Stimulated activated memory B cell treated with anti-CD40 and anti-IgM and Interleukin-4, amounts not matched to agents 10 μg/mL and 1 μg/mL and 100 μg/mL, for 72 hours (primary cell): ENCODE measurements at regions not wholly inside any gene's neighbourhood (a gene's known extent, or its start where the extent isn't known, plus 50 kb on each side); places are given as distances from the start of the nearest gene placed in this dataset.

ENCODE experiments used
- ATAC-seq: fragments of 150-1000 bp; cut with Tn5 transposase; 2 replicates; pipeline ENCODE4 v1.10.0; 2021
- H3K27ac Mint-ChIP-seq: one replicate; pipeline ENCODE4 v1.8.0; 2022; ENCODE audit warnings: mild to moderate bottlenecking, mixed read lengths
- H3K27me3 Mint-ChIP-seq: one replicate; pipeline ENCODE4 v1.8.0; 2022; ENCODE audit warnings: mixed read lengths
- H3K36me3 Mint-ChIP-seq: one replicate; pipeline ENCODE4 v1.8.0; 2022; ENCODE audit warnings: mixed read lengths
- H3K4me1 Mint-ChIP-seq: one replicate; pipeline ENCODE4 v1.8.0; 2022; ENCODE audit warnings: mixed read lengths
- H3K4me3 Mint-ChIP-seq: one replicate; pipeline ENCODE4 v1.8.0; 2022; ENCODE audit warnings: mild to moderate bottlenecking, moderate library complexity, mixed read lengths
- H3K9me3 Mint-ChIP-seq: one replicate; pipeline ENCODE4 v1.8.0; 2022; ENCODE audit warnings: mixed read lengths

DNA sequence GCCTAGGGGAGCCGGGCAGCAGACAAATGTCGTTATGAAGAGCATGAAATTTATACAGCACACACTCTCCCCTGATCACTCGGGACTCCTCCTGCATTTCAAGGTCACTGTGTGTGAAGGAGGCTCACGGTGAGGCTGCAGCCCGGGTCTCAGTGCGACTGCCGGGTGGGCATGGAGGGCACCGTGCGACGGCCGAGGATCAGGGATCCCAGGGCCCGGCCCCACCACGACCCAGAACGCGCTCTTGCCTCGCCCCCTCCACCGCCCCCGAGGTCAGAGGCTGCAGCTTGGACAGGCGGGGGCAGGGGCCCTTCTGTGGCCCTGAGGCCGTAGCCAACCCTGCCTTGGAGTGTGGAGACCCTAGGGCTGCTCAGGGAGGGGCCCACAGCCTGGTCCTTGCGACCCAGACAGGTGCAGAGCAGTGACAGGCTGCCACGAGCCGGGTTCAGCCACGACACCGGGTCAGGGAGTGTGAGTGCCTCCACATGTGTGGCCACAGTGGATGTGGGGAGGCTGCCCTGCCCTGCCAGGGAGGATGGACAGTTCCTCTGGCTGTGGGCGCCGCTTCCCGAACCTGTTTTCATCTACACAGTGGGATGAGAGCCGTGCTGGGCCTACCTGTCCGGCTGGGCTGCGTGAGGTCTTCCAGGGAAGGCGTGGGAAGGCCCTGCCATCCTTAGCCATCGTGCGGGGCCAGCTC is 89.3 kb upstream of the NKX1-1 start:
- no peak overlapping the region for H3K27ac Mint-ChIP-seq
- H3K9me3 Mint-ChIP-seq = no peaks in the 10 kb centered on the region
- H3K27me3 Mint-ChIP-seq = peaks cover 20% of the 10 kb centered on the region
- no peak overlapping the region for H3K4me3 Mint-ChIP-seq
- H3K36me3 Mint-ChIP-seq = no peaks in the 10 kb centered on the region
- H3K4me1 Mint-ChIP-seq = no peaks in the 10 kb centered on the region
- no peak for ATAC-seq

- Mint-ChIP-seq H3K27me3 (peaks cover 29% of the 10 kb centered on the region), H3K36me3 (no peaks in the 10 kb centered on the region), H3K4me1 (no peaks in the 10 kb centered on the region), H3K9me3 (no peaks in the 10 kb centered on the region), H3K27ac (no peak overlapping the region), H3K4me3 (no peak overlapping the region)
- ATAC-seq = no peak
Observed at GRCh38 chr4:1494416-1495315, 88.4 kb upstream of the NKX1-1 start.

GRCh38 chr4:1493540-1494287 is 87.5 kb upstream of the NKX1-1 start:
- Mint-ChIP-seq H3K36me3 (no peaks in the 10 kb centered on the region), H3K4me1 (no peaks in the 10 kb centered on the region), H3K27ac (no peak overlapping the region), H3K9me3 (no peaks in the 10 kb centered on the region), H3K4me3 (no peak overlapping the region), H3K27me3 (peaks cover 31% of the 10 kb centered on the region)
- no peak for ATAC-seq

- Mint-ChIP-seq H3K4me3 (no peak overlapping the region), H3K9me3 (no peaks in the 10 kb centered on the region), H3K4me1 (no peaks in the 10 kb centered on the region), H3K27ac (no peak overlapping the region), H3K36me3 (no peaks in the 10 kb centered on the region), H3K27me3 (peaks cover 31% of the 10 kb centered on the region)
- ATAC-seq = no peak
Observed at GRCh38 chr4:1492651-1493539, 86.7 kb upstream of the NKX1-1 start.

- no peaks in the 10 kb centered on the region for H3K36me3 Mint-ChIP-seq
- H3K27ac Mint-ChIP-seq = no peak overlapping the region
- no peaks in the 10 kb centered on the region for H3K4me1 Mint-ChIP-seq
- H3K4me3 Mint-ChIP-seq = no peak overlapping the region
- peaks cover 31% of the 10 kb centered on the region for H3K27me3 Mint-ChIP-seq
- H3K9me3 Mint-ChIP-seq = no peaks in the 10 kb centered on the region
- ATAC-seq = no peak
Observed at GRCh38 chr4:1492142-1492457, 85.9 kb upstream of the NKX1-1 start.

DNA sequence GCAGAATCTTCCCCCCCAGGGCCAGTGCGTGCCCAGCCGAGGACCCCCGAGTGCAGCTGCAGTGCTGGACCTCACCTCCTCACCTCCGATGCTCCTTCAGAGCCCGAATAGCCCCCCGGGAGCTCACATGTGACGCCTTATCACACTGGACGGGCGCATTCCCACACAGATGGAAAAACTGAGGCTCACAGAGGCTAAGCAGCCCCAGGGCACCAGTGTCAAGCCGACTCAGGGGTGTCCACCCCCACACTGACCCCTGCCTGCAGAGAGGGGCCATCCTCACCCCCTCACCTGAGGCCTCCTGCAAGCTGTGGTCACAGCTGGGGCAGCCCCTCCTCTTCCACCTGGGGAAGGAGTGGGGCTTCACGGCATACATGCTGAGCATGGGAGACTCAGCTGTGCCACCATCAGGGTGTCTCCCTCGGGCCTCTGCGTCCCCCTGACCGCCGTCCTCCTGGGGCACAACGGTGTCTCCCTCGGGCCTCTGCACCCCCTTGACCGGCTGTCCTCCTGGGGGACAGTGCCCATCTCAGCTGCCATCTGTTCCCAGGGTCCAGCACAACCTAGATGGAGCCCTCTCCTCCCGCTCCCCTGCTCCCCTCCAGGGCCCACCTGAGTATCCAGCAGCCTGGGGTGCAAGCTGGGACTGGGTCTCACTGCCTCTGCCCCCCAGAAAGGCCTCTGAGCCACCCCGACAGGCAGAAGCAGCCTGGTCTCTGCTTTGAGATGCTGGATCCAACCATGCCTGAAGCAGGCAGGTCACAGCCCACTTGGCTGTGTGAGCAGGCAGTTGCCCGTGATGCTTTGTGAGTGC is 85.3 kb upstream of the NKX1-1 start:
- peaks cover 2% of the 10 kb centered on the region for H3K9me3 Mint-ChIP-seq
- H3K4me3 Mint-ChIP-seq = no peak overlapping the region
- no peak overlapping the region for H3K27ac Mint-ChIP-seq
- H3K36me3 Mint-ChIP-seq = peaks cover 2% of the 10 kb centered on the region
- H3K4me1 Mint-ChIP-seq = no peaks in the 10 kb centered on the region
- no peak for ATAC-seq
- peaks cover 31% of the 10 kb centered on the region for H3K27me3 Mint-ChIP-seq

DNA sequence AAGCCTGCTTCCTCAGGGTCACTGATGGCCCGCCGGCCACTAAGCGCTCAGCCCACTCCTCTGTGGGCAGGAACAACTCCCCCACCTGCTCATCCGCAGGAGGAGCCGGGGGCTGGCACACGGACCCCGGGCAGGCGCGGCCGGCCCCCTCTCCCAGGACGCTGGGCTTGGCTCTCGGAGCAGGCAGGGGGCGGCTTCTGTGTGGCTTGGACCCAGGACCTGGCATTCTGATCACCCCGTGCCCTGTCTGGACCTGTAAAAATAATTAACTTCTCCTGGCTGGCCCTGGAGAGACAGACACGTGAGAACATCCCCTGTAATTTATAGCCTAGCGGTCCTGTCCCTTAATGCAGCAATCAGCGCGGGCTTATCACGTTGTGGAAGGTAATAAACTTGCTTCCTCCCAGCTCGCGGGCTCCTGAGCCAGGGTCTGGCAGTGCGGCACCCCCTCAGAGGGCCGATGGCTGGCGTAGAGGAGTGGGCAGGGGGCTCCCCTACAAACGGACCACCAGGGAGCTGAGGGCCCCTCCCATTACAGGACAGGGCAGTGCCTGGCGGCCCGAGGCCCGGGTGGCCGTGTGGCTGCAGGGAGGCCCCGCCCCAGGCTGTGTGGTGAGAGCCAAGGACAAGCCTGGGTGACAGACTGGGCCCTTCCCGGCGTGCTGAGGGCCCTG is 84.5 kb upstream of the NKX1-1 start:
- peaks cover 6% of the 10 kb centered on the region for H3K36me3 Mint-ChIP-seq
- H3K4me3 Mint-ChIP-seq = no peak overlapping the region
- no peaks in the 10 kb centered on the region for H3K4me1 Mint-ChIP-seq
- H3K27ac Mint-ChIP-seq = no peak overlapping the region
- H3K27me3 Mint-ChIP-seq = peaks cover 31% of the 10 kb centered on the region
- ATAC-seq = no peak
- H3K9me3 Mint-ChIP-seq = peaks cover 6% of the 10 kb centered on the region

DNA sequence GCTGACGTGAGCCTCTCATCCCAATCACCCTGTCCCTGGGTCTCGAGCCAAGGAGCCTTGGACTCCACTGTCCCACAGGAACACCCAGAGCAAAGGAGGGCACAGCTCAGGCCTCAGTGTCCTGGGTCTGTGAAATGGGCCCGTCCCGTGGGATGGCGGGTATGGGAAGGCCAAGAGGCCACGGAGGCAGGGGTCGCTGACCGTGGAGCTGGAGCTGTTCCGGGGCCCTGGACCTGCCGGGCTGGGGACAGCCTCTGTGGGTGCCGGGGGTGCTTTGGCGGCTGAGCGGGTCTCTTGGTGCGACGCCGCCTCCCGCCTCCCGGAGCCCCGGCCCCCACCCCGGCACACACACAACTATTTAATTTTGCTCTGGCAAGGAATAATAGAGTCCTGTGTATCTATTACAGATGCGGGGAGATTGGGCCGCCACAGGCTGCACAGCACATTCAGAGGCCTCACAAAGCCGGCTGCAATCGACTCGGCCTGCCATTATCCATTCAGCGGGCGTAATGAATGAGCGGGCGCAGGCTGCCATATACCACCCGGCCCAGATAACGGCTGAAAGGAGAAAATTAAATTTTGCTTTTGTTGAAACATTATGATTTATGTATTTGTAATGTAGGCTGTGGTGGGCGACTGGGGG is 83.9 kb upstream of the NKX1-1 start:
- no peak overlapping the region for H3K27ac Mint-ChIP-seq
- peaks cover 31% of the 10 kb centered on the region for H3K27me3 Mint-ChIP-seq
- no peak for ATAC-seq
- H3K36me3 Mint-ChIP-seq = peaks cover 6% of the 10 kb centered on the region
- H3K4me1 Mint-ChIP-seq = no peaks in the 10 kb centered on the region
- H3K4me3 Mint-ChIP-seq = no peak overlapping the region
- H3K9me3 Mint-ChIP-seq = peaks cover 10% of the 10 kb centered on the region

GRCh38 chr4:1489639-1489995 is 83.4 kb upstream of the NKX1-1 start:
- Mint-ChIP-seq H3K9me3 (peaks cover 13% of the 10 kb centered on the region), H3K4me1 (no peaks in the 10 kb centered on the region), H3K4me3 (no peak overlapping the region), H3K36me3 (peaks cover 10% of the 10 kb centered on the region), H3K27me3 (peaks cover 34% of the 10 kb centered on the region), H3K27ac (no peak overlapping the region)
- no peak for ATAC-seq

DNA sequence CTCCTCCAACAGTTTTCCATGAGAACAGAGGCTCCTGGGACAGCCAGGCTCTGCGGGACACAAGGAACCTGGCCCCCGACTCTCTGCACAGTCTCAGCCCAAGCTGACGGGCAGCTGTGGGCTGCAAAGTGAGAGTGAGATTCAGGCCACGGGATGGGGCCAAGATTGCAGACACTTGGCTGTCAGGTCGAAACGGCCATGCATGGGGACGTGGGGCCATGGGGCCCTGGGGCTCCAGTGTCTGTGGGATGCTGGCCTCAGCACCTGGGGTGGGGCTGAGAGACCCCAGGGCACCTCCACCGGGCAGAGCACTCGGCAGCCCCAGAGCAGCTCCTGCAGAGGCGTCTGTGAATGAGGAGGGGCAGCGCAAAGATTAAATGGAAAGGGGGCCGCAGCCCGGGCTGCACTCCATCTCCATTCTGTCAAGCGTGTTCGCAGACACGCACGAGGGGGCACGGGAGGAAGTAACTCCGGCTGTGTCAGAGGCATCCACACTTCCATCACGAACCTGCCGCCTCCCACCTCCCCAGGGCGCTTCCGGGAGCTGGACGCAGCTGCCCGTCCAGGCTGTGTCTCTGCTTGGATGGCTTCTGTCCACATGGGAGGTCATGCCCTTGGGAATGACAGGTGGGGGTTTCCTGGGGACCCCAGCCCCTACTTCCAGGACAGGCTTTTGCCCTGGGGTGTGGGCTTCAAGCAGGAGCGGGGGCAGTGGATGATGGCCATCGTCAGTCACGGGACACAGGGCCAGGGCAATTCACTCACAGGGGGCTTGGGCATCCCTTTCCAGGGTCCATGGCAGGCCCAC is 82.8 kb upstream of the NKX1-1 start:
- H3K4me1 Mint-ChIP-seq = no peaks in the 10 kb centered on the region
- H3K27ac Mint-ChIP-seq = no peak overlapping the region
- peaks cover 40% of the 10 kb centered on the region for H3K27me3 Mint-ChIP-seq
- no peak overlapping the region for H3K4me3 Mint-ChIP-seq
- H3K9me3 Mint-ChIP-seq = peaks cover 18% of the 10 kb centered on the region
- ATAC-seq = no peak
- peaks cover 12% of the 10 kb centered on the region for H3K36me3 Mint-ChIP-seq

- Mint-ChIP-seq H3K4me1 (no peaks in the 10 kb centered on the region), H3K4me3 (no peak overlapping the region), H3K27me3 (peaks cover 40% of the 10 kb centered on the region), H3K36me3 (peaks cover 12% of the 10 kb centered on the region), H3K27ac (no peak overlapping the region), H3K9me3 (peaks cover 18% of the 10 kb centered on the region)
- ATAC-seq = no peak
Observed at GRCh38 chr4:1488357-1488756, 82.1 kb upstream of the NKX1-1 start.

DNA sequence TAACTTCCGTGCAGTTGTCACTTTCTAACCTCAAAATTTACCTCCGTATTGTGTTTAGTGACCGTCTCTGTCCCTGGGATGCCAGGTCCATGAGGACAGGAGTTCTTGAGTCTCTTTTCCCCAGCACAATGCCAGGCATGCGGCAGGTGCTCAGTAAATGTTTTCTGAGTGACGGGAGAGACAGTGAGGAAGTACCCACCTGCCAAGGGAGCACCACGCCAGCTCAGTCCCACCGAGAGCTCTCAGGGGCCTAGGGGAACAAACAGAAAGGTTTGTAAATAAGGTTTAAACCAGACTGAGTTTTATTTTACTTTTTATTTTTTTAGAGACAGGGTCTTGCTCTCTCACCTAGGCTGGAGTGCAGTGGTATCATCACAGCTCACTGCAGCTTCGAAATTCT is 81.5 kb upstream of the NKX1-1 start:
- ATAC-seq = no peak
- Mint-ChIP-seq H3K4me1 (no peaks in the 10 kb centered on the region), H3K9me3 (peaks cover 18% of the 10 kb centered on the region), H3K4me3 (no peak overlapping the region), H3K27me3 (peaks cover 40% of the 10 kb centered on the region), H3K36me3 (peaks cover 12% of the 10 kb centered on the region), H3K27ac (no peak overlapping the region)

DNA sequence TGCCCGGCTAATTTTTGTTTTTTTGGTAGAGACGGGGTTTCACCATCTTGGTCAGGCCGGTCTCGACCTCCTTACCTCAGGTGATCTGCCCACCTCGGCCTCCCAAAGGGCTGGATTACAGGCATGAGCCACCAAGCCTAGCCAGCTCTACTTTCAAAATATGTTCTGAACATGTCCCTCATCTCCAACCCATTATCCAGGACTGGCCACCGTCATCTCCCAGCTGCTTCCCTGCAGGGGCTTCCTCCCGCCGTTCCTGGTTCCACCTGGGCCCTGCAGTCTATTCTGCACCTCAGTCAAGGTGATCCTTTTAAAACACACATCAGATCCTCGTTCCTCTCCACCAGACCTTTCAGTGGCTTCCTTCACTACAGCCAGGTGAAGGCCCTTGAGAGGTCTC is 80.9 kb upstream of the NKX1-1 start:
- Mint-ChIP-seq H3K27me3 (peaks cover 34% of the 10 kb centered on the region), H3K4me1 (no peaks in the 10 kb centered on the region), H3K4me3 (no peak overlapping the region), H3K27ac (no peak overlapping the region), H3K9me3 (peaks cover 18% of the 10 kb centered on the region), H3K36me3 (peaks cover 12% of the 10 kb centered on the region)
- no peak for ATAC-seq
